Sigmoid colon (tissue), 6 donors: ENCODE measurements at regions not wholly inside any gene's neighbourhood (a gene's known extent, or its start where the extent isn't known, plus 50 kb on each side); places are given as distances from the start of the nearest gene placed in this dataset.

Experiments used
- DNase-seq: peaks from one replicate; pipeline ENCODE4 v3.0.0-alpha.2; 2019
- H3K27ac ChIP-seq, 4 donors: fragments of 200-600 bp; sonication (generic); one replicate each; pipeline ENCODE4 v1.5.1; 2016 to 2019; ENCODE audit warnings: mild to moderate bottlenecking in 1 of 4
- H3K27me3 ChIP-seq, 3 donors: fragments of 200-600 bp; sonication (generic); one replicate each; pipeline ENCODE4 v1.5.1; 2019; ENCODE audit warnings: mild to moderate bottlenecking in 1 of 3
- H3K36me3 ChIP-seq, 4 donors: fragments of 200-600 bp; sonication (generic); one replicate each; pipeline ENCODE4 v1.5.1; 2016 to 2019
- H3K4me1 ChIP-seq, 4 donors: fragments of 200-600 bp; sonication (generic); one replicate each; pipeline ENCODE4 v1.5.1; 2017 to 2019
- H3K4me3 ChIP-seq, 4 donors: fragments of 200-600 bp; sonication (generic); one replicate each; pipeline ENCODE4 v1.5.1; 2017 to 2019; ENCODE audit warnings: mild to moderate bottlenecking in 2 of 4, moderate library complexity in 1 of 4
- H3K9me3 ChIP-seq, 4 donors: fragments of 200-600 bp in 3 of 4; sonication (generic) in 3 of 4; one replicate each; pipeline versions ENCODE4 v1.5.1 to v1.6.1; 2013 to 2019
- EP300 ChIP-seq, 4 donors: sonication (generic); formaldehyde crosslinking; IDR thresholded peaks; one replicate each; pipeline ENCODE4 v1.6.1; 2017; ENCODE audit warnings: antibody characterized with exemption in 4 of 4
- POLR2A ChIP-seq, 2 donors: fragments of 450-650 bp; IDR thresholded peaks; one replicate each; pipeline ENCODE4 v1.6.1; 2016; ENCODE audit warnings: antibody characterized with exemption in 2 of 2, mild to moderate bottlenecking in 2 of 2, moderate library complexity in 2 of 2
- POLR2AphosphoS5 ChIP-seq, 4 donors: sonication (generic); formaldehyde crosslinking; IDR thresholded peaks; one replicate each; pipeline ENCODE4 v1.6.1; 2017; ENCODE audit warnings: antibody characterized with exemption in 4 of 4
- WGBS, 2 donors: extraction: QIAGEN DNeasy Blood & Tissue Kit; methylation state at CpG; one replicate each; pipeline ENCODE4 v1.1.7; 2013; 5-methylcytosine and 5-hydroxymethylcytosine counted together
- intact Hi-C: fragments of 100-400 bp; cut with DNase I; formaldehyde crosslinking; loops from one replicate; pipeline ENCODE4 v1.15.1; 2023
- TF ChIP-seq, protein P1 (sequence below), 4 experiments: fragments of 450-650 bp in 3 of 4; fragments of 200-600 bp in 1 of 4; IDR thresholded peaks; one replicate each; pipeline ENCODE4 v1.5.1; 2016 to 2019; ENCODE audit warnings: antibody characterized with exemption in 4 of 4, mild to moderate bottlenecking in 3 of 4, moderate library complexity in 2 of 4
- donor health status: healthy with polysubstance abuse.
- donor health status: healthy.

DNA sequence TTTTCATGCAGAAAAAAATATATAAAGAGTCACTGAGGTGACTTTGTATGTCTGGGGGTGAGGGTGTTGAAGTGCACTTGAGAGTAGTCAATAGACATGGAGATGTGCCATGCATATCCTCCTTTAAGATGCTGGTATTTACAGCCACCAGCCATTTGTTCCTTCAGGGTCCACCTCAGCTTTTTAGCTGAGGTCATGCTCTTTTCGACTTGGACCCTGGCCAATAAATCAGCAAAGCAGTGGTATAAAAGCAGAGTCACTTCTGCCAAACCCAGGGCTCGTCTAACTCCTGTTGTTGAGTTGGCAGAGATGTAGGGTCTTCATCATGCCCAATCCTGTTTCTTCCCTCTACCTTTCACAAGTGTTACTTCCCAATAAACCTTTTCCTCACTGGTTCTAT is 75.1 kb upstream of the OSTN start:
- DNase-seq, result no peak
- WGBS, 2 donors, result 46% methylated on average over 2 of the region's 2 CpGs
- Histone ChIP-seq H3K9me3 (no peaks in the 10 kb centered on the region), H3K36me3 (no peaks in the 10 kb centered on the region), H3K27ac (no peak overlapping the region), H3K4me3 (no peak overlapping the region), H3K27me3 (no peaks in the 10 kb centered on the region), H3K4me1 (no peaks in the 10 kb centered on the region)
- intact Hi-C loops, result no loop called here
- TF ChIP-seq POLR2AphosphoS5 (IDR thresholded peaks at IDR 0.05), result no peak
- no peak for TF ChIP-seq POLR2A (IDR thresholded peaks at IDR 0.05)
- TF ChIP-seq EP300 (IDR thresholded peaks at IDR 0.05), result no peak
- TF ChIP-seq, protein P1, sequence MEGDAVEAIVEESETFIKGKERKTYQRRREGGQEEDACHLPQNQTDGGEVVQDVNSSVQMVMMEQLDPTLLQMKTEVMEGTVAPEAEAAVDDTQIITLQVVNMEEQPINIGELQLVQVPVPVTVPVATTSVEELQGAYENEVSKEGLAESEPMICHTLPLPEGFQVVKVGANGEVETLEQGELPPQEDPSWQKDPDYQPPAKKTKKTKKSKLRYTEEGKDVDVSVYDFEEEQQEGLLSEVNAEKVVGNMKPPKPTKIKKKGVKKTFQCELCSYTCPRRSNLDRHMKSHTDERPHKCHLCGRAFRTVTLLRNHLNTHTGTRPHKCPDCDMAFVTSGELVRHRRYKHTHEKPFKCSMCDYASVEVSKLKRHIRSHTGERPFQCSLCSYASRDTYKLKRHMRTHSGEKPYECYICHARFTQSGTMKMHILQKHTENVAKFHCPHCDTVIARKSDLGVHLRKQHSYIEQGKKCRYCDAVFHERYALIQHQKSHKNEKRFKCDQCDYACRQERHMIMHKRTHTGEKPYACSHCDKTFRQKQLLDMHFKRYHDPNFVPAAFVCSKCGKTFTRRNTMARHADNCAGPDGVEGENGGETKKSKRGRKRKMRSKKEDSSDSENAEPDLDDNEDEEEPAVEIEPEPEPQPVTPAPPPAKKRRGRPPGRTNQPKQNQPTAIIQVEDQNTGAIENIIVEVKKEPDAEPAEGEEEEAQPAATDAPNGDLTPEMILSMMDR (IDR thresholded peaks at IDR 0.05), result no peak

DNA sequence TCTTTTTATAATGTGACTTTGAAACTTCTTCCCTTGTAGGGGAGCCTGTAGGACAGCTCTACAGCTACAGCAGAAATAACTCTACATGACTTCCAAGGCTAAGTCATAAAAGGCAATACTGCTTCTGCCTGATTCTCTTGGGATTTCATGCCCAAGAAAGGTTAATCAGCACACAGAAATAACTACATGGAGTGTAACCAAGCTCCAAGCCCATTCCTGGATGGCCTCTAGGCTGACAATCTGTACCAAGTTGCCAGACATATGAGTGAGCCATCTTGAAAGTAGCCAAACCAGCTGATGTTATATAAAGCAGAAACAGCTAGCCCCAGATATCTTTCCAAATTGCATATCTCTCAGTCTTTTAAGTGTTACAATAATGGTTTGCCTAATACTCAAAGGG is 75.8 kb upstream of the OSTN start:
- Histone ChIP-seq H3K27me3 (no peaks in the 10 kb centered on the region), H3K36me3 (no peaks in the 10 kb centered on the region), H3K9me3 (no peaks in the 10 kb centered on the region), H3K4me1 (no peaks in the 10 kb centered on the region), H3K4me3 (no peak overlapping the region), H3K27ac (no peak overlapping the region)
- no peak for DNase-seq
- intact Hi-C loops, result no loop called here
- TF ChIP-seq POLR2AphosphoS5 (IDR thresholded peaks at IDR 0.05) (no peak), POLR2A (IDR thresholded peaks at IDR 0.05) (no peak), EP300 (IDR thresholded peaks at IDR 0.05) (no peak)
- TF ChIP-seq, protein P1 (IDR thresholded peaks at IDR 0.05), result no peak

DNA sequence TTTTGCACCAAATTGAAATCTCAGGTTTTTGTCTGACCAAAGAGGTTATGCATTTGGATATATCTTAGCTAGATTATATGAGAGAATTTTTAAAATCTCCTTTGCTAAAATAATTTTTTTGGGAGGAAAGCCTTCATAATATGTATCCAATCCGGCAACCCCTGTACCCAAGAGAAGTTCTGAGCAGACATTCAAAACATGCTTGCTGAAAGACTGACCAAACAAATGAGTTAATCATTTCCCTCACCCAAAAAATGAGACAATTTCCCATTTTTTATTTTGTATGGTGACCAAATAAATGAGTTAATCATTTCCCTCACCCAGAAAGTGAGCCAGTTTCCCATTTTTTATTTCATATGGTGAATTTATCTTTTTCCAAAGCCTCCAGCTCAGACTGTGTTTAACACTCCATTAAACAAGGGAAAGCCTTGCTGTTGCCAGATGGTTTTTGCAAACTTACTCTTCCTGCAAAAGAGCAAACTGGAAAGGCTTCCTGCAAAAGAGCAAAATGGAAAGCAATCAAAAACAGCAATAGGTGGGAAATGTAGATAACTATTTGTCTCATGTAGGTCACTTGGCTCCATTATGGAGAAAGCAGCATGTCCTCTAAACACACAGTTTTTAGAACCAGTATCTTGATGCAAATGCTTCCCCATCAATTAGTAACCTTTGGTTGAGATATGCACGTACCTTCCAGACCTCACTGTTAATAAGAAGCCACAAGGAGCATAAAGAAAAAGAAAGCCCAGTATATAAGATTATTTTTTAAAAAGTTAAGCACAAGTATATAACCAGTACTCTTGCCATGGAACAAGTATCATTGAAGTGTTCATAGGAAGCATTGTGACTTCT is 78.4 kb upstream of the OSTN start:
- Histone ChIP-seq H3K4me3 (no peak overlapping the region), H3K4me1 (no peaks in the 10 kb centered on the region), H3K27me3 (no peaks in the 10 kb centered on the region), H3K9me3 (no peaks in the 10 kb centered on the region), H3K36me3 (no peaks in the 10 kb centered on the region), H3K27ac (no peak overlapping the region)
- no peak for DNase-seq
- no peak for TF ChIP-seq POLR2A (IDR thresholded peaks at IDR 0.05)
- TF ChIP-seq, protein P1 (IDR thresholded peaks at IDR 0.05), result no peak
- TF ChIP-seq POLR2AphosphoS5 (IDR thresholded peaks at IDR 0.05), result no peak
- no peak for TF ChIP-seq EP300 (IDR thresholded peaks at IDR 0.05)
- intact Hi-C loops, result no loop called here
- WGBS, 2 donors, result 55 to 57% methylated on average over 2 of the region's 2 CpGs

DNA sequence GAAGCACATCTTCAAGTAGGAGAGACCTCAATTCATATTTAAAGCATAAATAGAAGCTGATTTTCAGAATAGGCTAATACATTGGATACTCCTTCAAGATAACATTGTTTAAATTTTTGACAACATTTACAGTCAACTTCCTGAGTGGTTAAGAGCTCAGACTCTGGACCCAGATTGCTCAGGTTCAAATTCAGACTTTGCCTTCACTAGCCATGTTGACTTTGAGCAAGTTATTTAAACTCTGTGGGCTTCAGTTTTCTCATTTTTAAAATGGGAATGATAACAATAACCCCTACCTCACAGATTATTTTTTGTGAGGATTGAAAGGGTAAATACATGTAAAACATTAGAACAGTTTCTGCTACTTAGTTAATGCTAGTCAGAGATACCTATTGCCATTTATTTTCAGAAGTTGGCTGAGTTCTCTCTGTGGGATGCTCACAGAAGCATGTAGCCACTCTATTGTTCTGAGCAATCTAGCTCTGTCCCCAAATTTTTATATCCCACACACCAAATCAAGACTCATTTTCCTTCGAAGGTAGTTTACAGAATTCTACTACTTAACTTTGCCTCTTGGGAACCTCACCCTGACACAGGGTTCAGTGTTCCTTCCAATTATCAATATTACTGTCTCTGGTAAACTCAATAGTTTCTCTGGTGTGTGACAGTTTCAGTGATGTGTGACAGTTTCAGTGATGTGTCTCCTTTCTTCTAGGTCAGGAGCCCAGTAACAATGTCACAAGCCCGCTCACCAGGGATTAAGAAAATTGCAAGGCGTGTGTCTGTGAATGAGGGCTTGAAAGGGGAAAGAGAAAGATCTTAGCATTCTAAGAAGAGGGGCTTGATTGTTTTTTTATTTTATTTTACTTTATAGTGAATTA is 79.4 kb upstream of the OSTN start:
- Histone ChIP-seq H3K27me3 (no peaks in the 10 kb centered on the region), H3K4me1 (no peaks in the 10 kb centered on the region), H3K9me3 (no peaks in the 10 kb centered on the region), H3K36me3 (no peaks in the 10 kb centered on the region), H3K27ac (no peak overlapping the region), H3K4me3 (no peak overlapping the region)
- TF ChIP-seq, protein P1 (IDR thresholded peaks at IDR 0.05), result no peak
- no peak for TF ChIP-seq POLR2AphosphoS5 (IDR thresholded peaks at IDR 0.05)
- 82 to 90% methylated on average over 3 of the region's 3 CpGs for WGBS, 2 donors
- intact Hi-C loops, result no loop called here
- no peak for DNase-seq
